ENCODE measurements at regions not wholly inside any gene's neighbourhood (a gene's known extent, or its start where the extent isn't known, plus 50 kb on each side); places are given as distances from the start of the nearest gene placed in this dataset.

GRCh38 chr9:88891040-88891439 is 100.2 kb upstream of the S1PR3 start:
- no peak overlapping the region for H2BK20ac ChIP-seq (ENCODE audit: low read depth, low read length, poor library complexity, severe bottlenecking)
- no peak for TF ChIP-seq CTCF (conservative IDR thresholded peaks at IDR 0.05)
- H2BK120ac ChIP-seq (ENCODE audit: low read depth, low read length, poor library complexity, severe bottlenecking), result no peak overlapping the region
- no peak overlapping the region for H3K4me2 ChIP-seq (ENCODE audit: insufficient read depth, insufficient read length, low read length)
- Mint-ChIP-seq H3K36me3 (ENCODE audit: insufficient read depth in 1 of 3, low read depth in 3 of 3) (no peaks in the 10 kb centered on the region), H3K4me3 (no peak overlapping the region), H3K4me1 (no peaks in the 10 kb centered on the region), H3K27ac (no peak overlapping the region; a peak in 1 of 7 replicates), H3K9me3 (peaks cover 0 to 3% of the 10 kb centered on the region in 2 experiments; a peak in 1 of 5 replicates), H3K27me3 (ENCODE audit: low read depth) (no peaks in the 10 kb centered on the region)
- no peak overlapping the region for H2BK12ac ChIP-seq (ENCODE audit: insufficient read length, low read depth, low read length)
- no peak for DNase-seq
- no peak overlapping the region for H2AFZ ChIP-seq (ENCODE audit: low read length)
- no peak overlapping the region for H3K14ac ChIP-seq (ENCODE audit: insufficient read depth, low read length)
- WGBS (ENCODE audit: extremely low coverage, insufficient read length, low lambda C conversion rate), result no CpG with 5 or more reads among the region's 2 CpGs
- no peaks in the 10 kb centered on the region for H4K20me1 ChIP-seq (ENCODE audit: control insufficient read depth, insufficient read depth, insufficient read length)
- H3K23ac ChIP-seq (ENCODE audit: insufficient read length, low read depth, low read length), result no peak overlapping the region
- no peaks in the 10 kb centered on the region for H3K9me3 ChIP-seq (ENCODE audit: control insufficient read depth, low read depth, low read length)
- no peaks in the 10 kb centered on the region for H3K23me2 ChIP-seq (ENCODE audit: insufficient read length, low read depth, low read length, poor library complexity, severe bottlenecking)
- no peak overlapping the region for H3K18ac ChIP-seq (ENCODE audit: insufficient read length, low read depth, low read length)
- no peak overlapping the region for H3T11ph ChIP-seq (ENCODE audit: low read length)
- no peak overlapping the region for H3K56ac ChIP-seq (ENCODE audit: insufficient read length, low read depth, low read length)
- no peak overlapping the region for H4K8ac ChIP-seq (replicated peaks; ENCODE audit: insufficient read length, low read depth, low read length)
- no peak overlapping the region for H2AK5ac ChIP-seq (ENCODE audit: insufficient read length, low read length)
- no peak overlapping the region for H3K27ac ChIP-seq (ENCODE audit: insufficient read length, low read depth, low read length)
- no peak overlapping the region for H4K5ac ChIP-seq (ENCODE audit: insufficient read length, low read depth, low read length)
- no peaks in the 10 kb centered on the region for H3K27me3 ChIP-seq (ENCODE audit: insufficient read depth, low read length)
- H4K91ac ChIP-seq (ENCODE audit: insufficient read length, low read depth, low read length), result no peak overlapping the region
- no peaks in the 10 kb centered on the region for H3K4me1 ChIP-seq (ENCODE audit: insufficient read depth, low read length)
- no peaks in the 10 kb centered on the region for H3K79me2 ChIP-seq (ENCODE audit: insufficient read depth, low read length)
- H2BK15ac ChIP-seq (ENCODE audit: low read depth, low read length), result no peak overlapping the region
- H2BK5ac ChIP-seq (ENCODE audit: insufficient read length, low read length), result no peak overlapping the region
- H3K9ac ChIP-seq (ENCODE audit: extremely low read depth, insufficient read length, low read length), result no peak overlapping the region
- no peak overlapping the region for H3K4ac ChIP-seq (ENCODE audit: low read depth, low read length)
- no peaks in the 10 kb centered on the region for H3K79me1 ChIP-seq (ENCODE audit: insufficient read depth, low read depth, low read length, poor library complexity, severe bottlenecking)

Measured in H9 (cell line).